GM23248 (cell line): ENCODE measurements at regions not wholly inside any gene's neighbourhood (a gene's known extent, or its start where the extent isn't known, plus 50 kb on each side); places are given as distances from the start of the nearest gene placed in this dataset.

Experiments used
- EZH2 ChIP-seq: fragments of 200-600 bp; sonication (generic); IDR thresholded peaks from 2 replicates; pipeline ENCODE4 v1.6.1; 2018; ENCODE audit warnings: antibody characterized with exemption, mild to moderate bottlenecking; ENCODE audit not compliant: insufficient read depth, poor library complexity, severe bottlenecking
- EZH2phosphoT487 ChIP-seq: fragments of 200-600 bp; sonication (generic); IDR thresholded peaks from 2 replicates; pipeline ENCODE4 v1.6.1; 2018; ENCODE audit warnings: antibody characterized with exemption, moderate library complexity, mild to moderate bottlenecking, low read depth; ENCODE audit not compliant: insufficient read depth

- TF ChIP-seq EZH2phosphoT487 (no peak), EZH2 (no peak)
Observed at GRCh38 chr5:61731267-61731945, 399.3 kb downstream of the ZSWIM6 start.
